HCT116 (cell line): ENCODE measurements at regions not wholly inside any gene's neighbourhood (a gene's known extent, or its start where the extent isn't known, plus 50 kb on each side); places are given as distances from the start of the nearest gene placed in this dataset.

ENCODE experiments used
- ATAC-seq: fragments of 200-7000 bp; cut with Tn5 transposase; 2 replicates; pipeline ENCODE4 v1.9.1; 2020; ENCODE audit warnings: mild to moderate bottlenecking, moderate library complexity
- BruUV-seq: library from RNA; stranded (reverse); fragments of 400-500 nt; replicated peaks from 2 replicates; lab custom pipeline; 2021; lab: Mats Ljungman, UMichigan
- CTCF ChIA-PET: fragments of 300-600 bp; sonication (Branson Sonifier 250); formaldehyde crosslinking; loops from one replicate; lab custom pipeline; 2021; ENCODE audit warnings: antibody characterized with exemption; lab: Charles Lee
- POLR2A ChIA-PET: fragments of 300-600, 350-600 bp; sonication (Branson Sonifier 250); formaldehyde crosslinking; loops from one replicate; lab custom pipeline; 2021; ENCODE audit warnings: antibody characterized with exemption; lab: Charles Lee
- RAD21 ChIA-PET, 2 experiments: fragments of 300-600 bp; sonication (Branson Sonifier 250); formaldehyde crosslinking; loops; one replicate each; lab custom pipeline; 2023; ENCODE audit warnings: low total read pairs in 2 of 2; ENCODE audit not compliant: uncharacterized antibody in 2 of 2, unreplicated experiment in 2 of 2, low non-redundant PET in 1 of 2; lab: Charles Lee
- DNase-seq: peaks from one replicate; pipeline ENCODE4 v3.0.0-alpha.2; 2010; ENCODE audit warnings: low read depth, low spot score
- H2AFZ ChIP-seq: fragments of 200-600 bp; shearing (Covaris generic), sonication (generic); 2 replicates; pipeline ENCODE4 v1.6.1; 2017; ENCODE audit warnings: low read depth, mixed run types, mixed read lengths, antibody characterized with exemption, low read length; ENCODE audit not compliant: poor library complexity, severe bottlenecking
- H3K27ac ChIP-seq: 2 replicates; pipeline ENCODE4 v1.5.1; 2012; ENCODE audit warnings: low read depth, low read length
- H3K27me3 ChIP-seq: fragments of 200-600 bp; sonication (generic); 2 replicates; pipeline ENCODE4 v1.6.1; 2016; ENCODE audit warnings: mixed run types, low read length, mixed read lengths; ENCODE audit not compliant: insufficient read depth
- H3K36me3 ChIP-seq, 2 experiments: fragments of 200-500 bp in 1 of 2; fragments of 200-600 bp in 1 of 2; sonication (Bioruptor generic) in 1 of 2; sonication (generic) in 1 of 2; 2 replicates each; pipeline versions ENCODE4 v1.5.1 to v1.6.1; 2014 to 2016; ENCODE audit warnings: low read length in 2 of 2, inconsistent platforms in 1 of 2, mixed read lengths in 1 of 2, mixed run types in 1 of 2; ENCODE audit not compliant: insufficient read depth in 2 of 2, control insufficient read depth in 1 of 2
- H3K4me1 ChIP-seq, 2 experiments: fragments of 200-600 bp in 1 of 2; sonication (generic) in 1 of 2; 2 replicates each; pipeline versions ENCODE4 v1.5.1 to v1.6.1; 2012 to 2017; ENCODE audit warnings: low read length in 2 of 2, inconsistent platforms in 1 of 2, mild to moderate bottlenecking in 1 of 2, mixed read lengths in 1 of 2, mixed run types in 1 of 2, moderate library complexity in 1 of 2; ENCODE audit not compliant: insufficient read depth in 2 of 2, control insufficient read depth in 1 of 2
- H3K4me2 ChIP-seq: fragments of 200-600 bp; sonication (generic); 2 replicates; pipeline ENCODE4 v1.6.1; 2017; ENCODE audit warnings: mixed run types, low read length, mixed read lengths
- H3K4me3 ChIP-seq, 2 experiments: fragments of 200-600 bp in 1 of 2; sonication (generic) in 1 of 2; replicated peaks in 1 of 2; 2 replicates each; pipeline ENCODE4 v1.5.1; 2011 to 2016; ENCODE audit warnings: low read length in 2 of 2, control low read depth in 1 of 2, low read depth in 1 of 2, mild to moderate bottlenecking in 1 of 2, mixed read lengths in 1 of 2, mixed run types in 1 of 2
- H3K79me2 ChIP-seq: fragments of 200-600 bp; sonication (generic); 2 replicates; pipeline ENCODE4 v1.6.1; 2017; ENCODE audit warnings: mild to moderate bottlenecking, mixed run types, low read length, moderate library complexity, mixed read lengths; ENCODE audit not compliant: insufficient read depth
- H3K9ac ChIP-seq: fragments of 200-600 bp; sonication (generic); 2 replicates; pipeline ENCODE4 v1.6.1; 2016; ENCODE audit warnings: low read length, mixed read lengths
- H3K9me2 ChIP-seq: fragments of 200-600 bp; sonication (generic), shearing (Covaris generic); 2 replicates; pipeline ENCODE4 v1.6.1; 2017; ENCODE audit warnings: mixed run types, mild to moderate bottlenecking, moderate library complexity; ENCODE audit not compliant: insufficient read depth
- H3K9me3 ChIP-seq, 2 experiments: fragments of 200-500 bp in 1 of 2; fragments of 200-600 bp in 1 of 2; sonication (Bioruptor generic) in 1 of 2; sonication (generic) in 1 of 2; 2 replicates each; pipeline ENCODE4 v1.6.1; 2014 to 2017; ENCODE audit warnings: low read length in 2 of 2, mixed read lengths in 2 of 2, inconsistent platforms in 1 of 2, low read depth in 1 of 2, mild to moderate bottlenecking in 1 of 2, mixed run types in 1 of 2, moderate library complexity in 1 of 2; ENCODE audit not compliant: control insufficient read depth in 1 of 2, insufficient read depth in 1 of 2
- H4K20me1 ChIP-seq: fragments of 200-600 bp; sonication (generic), shearing (Covaris generic); 2 replicates; pipeline ENCODE4 v1.6.1; 2017; ENCODE audit warnings: mixed run types, mild to moderate bottlenecking, moderate library complexity; ENCODE audit not compliant: insufficient read depth
- CEBPB ChIP-seq: IDR thresholded peaks from 2 replicates; pipeline ENCODE4 v1.6.1; 2012; ENCODE audit warnings: low read depth
- ELF1 ChIP-seq: IDR thresholded peaks from 2 replicates; pipeline ENCODE4 v1.6.1; 2012; ENCODE audit warnings: low read depth, borderline replicate concordance
- EZH2phosphoT487 ChIP-seq: fragments of 200-600 bp; IDR thresholded peaks from 2 replicates; pipeline ENCODE4 v1.6.1; 2018; ENCODE audit warnings: antibody characterized with exemption, borderline replicate concordance
- JUND ChIP-seq: IDR thresholded peaks from 2 replicates; pipeline ENCODE4 v1.6.1; 2012
- POLR2AphosphoS5 ChIP-seq: IDR thresholded peaks from 2 replicates; pipeline ENCODE4 v1.6.1; 2011; ENCODE audit warnings: mild to moderate bottlenecking, low read depth, low read length, moderate library complexity
- SP1 ChIP-seq: IDR thresholded peaks from 2 replicates; pipeline ENCODE4 v1.6.1; 2012; ENCODE audit warnings: low read depth
- TCF7L2 ChIP-seq: IDR thresholded peaks from 2 replicates; pipeline ENCODE4 v1.7.0; 2011; ENCODE audit warnings: borderline replicate concordance, inconsistent platforms; ENCODE audit not compliant: insufficient read depth, insufficient read length; ENCODE audit errors: extremely low read depth
- ZNF274 ChIP-seq: fragments of 200-500 bp; sonication (Bioruptor generic); IDR thresholded peaks from 2 replicates; pipeline ENCODE4 v1.6.1; 2014; ENCODE audit warnings: mild to moderate bottlenecking, low read depth, low read length, inconsistent platforms
- intact Hi-C: fragments of 100-400 bp; cut with micrococcal nuclease; formaldehyde crosslinking; loops from 2 replicates; pipeline ENCODE4 v1.10.0; 2022
- TF ChIP-seq, protein P1 (sequence below): IDR thresholded peaks from 2 replicates; pipeline ENCODE4 v1.6.1; 2012; ENCODE audit warnings: low read depth
- TF ChIP-seq, protein P2 (sequence below): IDR thresholded peaks from 2 replicates; pipeline ENCODE4 v1.6.1; 2012
- TF ChIP-seq, protein P3 (sequence below): IDR thresholded peaks from 2 replicates; pipeline ENCODE4 v1.6.1; 2011; ENCODE audit warnings: mild to moderate bottlenecking, low read length, moderate library complexity; ENCODE audit not compliant: insufficient replicate concordance; ENCODE audit errors: extremely low read depth

DNA sequence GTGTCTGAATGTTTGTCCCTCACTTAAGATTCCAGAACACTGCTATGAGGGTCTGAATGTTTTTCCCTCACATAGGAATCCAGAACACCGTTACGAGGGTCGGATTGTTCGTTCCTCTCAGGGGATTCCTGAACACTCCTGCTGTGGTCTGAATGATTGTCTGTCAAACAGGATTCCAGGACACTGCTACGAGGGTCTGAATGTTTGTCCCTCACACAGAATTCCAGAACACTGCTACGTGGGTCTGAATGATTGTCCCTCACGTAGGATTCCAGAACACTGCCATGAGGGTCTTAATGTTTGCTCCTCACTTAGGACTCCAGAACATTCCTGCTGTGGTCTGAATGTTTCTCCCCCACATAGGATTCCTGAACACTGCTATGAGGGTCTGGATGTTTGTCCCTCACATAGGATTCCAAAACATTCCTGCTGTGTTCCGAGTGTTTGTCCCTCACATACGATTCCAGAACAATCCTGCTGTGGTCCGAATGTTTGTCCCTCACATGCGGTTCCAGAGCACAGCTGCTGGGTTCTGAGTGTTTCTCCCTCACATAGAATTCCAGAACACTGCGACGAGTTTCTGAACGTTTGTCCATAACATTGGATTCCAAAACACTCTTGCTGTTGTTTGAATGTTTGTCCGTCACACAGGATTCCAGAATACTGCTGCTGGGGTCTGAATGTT, 199.5 kb downstream of the FOXD4L6 start (continued):
- TF ChIP-seq, protein P1, sequence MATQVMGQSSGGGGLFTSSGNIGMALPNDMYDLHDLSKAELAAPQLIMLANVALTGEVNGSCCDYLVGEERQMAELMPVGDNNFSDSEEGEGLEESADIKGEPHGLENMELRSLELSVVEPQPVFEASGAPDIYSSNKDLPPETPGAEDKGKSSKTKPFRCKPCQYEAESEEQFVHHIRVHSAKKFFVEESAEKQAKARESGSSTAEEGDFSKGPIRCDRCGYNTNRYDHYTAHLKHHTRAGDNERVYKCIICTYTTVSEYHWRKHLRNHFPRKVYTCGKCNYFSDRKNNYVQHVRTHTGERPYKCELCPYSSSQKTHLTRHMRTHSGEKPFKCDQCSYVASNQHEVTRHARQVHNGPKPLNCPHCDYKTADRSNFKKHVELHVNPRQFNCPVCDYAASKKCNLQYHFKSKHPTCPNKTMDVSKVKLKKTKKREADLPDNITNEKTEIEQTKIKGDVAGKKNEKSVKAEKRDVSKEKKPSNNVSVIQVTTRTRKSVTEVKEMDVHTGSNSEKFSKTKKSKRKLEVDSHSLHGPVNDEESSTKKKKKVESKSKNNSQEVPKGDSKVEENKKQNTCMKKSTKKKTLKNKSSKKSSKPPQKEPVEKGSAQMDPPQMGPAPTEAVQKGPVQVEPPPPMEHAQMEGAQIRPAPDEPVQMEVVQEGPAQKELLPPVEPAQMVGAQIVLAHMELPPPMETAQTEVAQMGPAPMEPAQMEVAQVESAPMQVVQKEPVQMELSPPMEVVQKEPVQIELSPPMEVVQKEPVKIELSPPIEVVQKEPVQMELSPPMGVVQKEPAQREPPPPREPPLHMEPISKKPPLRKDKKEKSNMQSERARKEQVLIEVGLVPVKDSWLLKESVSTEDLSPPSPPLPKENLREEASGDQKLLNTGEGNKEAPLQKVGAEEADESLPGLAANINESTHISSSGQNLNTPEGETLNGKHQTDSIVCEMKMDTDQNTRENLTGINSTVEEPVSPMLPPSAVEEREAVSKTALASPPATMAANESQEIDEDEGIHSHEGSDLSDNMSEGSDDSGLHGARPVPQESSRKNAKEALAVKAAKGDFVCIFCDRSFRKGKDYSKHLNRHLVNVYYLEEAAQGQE, result no peak
- TF ChIP-seq POLR2AphosphoS5 (no peak), CEBPB (no peak)

DNA sequence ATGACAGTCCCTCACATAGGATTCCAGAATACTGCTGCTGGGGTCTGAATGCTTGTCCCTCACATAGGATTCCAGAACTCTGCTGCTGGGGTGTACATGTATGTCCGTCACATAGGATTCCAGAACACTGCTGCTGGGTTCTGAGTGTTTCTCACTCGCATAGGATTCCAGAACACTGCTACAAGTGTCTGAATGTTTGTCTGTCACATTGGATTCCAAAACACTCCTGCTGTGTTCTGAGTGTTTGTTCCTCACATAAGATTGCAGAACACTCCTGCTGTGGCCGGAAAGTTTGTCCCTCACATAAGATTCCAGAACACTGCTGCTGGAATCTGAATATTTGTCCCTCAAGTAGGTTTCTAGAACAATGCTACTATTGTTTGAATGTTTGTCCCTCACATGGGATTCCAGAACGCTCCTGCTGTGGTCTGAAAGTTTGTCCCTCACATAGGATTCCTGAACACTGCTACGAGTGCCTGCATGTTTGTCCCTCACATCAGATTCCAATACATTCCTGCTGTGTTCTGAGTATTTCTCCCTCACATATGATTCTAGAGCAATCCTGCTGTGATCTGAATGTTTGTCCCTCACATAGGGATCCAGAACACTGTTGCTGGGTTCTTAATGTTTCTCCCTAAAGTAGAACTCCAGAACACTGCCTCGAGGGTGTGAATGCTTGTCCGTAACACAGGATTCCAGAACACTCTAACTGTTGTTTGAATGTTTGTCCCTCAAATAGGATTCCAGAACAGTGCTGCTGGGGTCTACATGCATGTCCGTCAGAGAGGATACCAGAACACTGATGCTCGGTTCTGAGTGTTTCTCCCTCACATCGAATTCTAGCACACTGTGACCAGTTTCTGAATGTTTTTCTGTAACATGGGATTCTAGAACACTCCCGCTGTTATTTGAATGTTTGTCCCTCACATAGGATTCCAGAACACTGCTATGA, 200.4 kb downstream of the FOXD4L6 start:
- ChIA-PET RAD21 (no interaction called here), CTCF (no interaction called here), POLR2A (no interaction called here)
- no peak for DNase-seq
- no peaks in the 10 kb centered on the region for H3K9me3 ChIP-seq
- no peaks in the 10 kb centered on the region for H3K79me2 ChIP-seq
- ATAC-seq, result no peak
- H3K27ac ChIP-seq, result no peak overlapping the region
- H3K9ac ChIP-seq, result no peak overlapping the region
- intact Hi-C loops, result no loop called here
- no TSS peak for BruUV-seq
- no peak overlapping the region for H2AFZ ChIP-seq
- H3K4me3 ChIP-seq, result no peak overlapping the region
- no peak overlapping the region for H3K4me2 ChIP-seq
- H3K9me2 ChIP-seq, result no peaks in the 10 kb centered on the region
- H3K27me3 ChIP-seq, result peaks cover 63% of the 10 kb centered on the region
- TF ChIP-seq SP1 (no peak), EZH2phosphoT487 (no peak), TCF7L2 (no peak), ZNF274 (no peak), CEBPB (no peak), JUND (no peak), ELF1 (no peak)
- TF ChIP-seq, protein P2, sequence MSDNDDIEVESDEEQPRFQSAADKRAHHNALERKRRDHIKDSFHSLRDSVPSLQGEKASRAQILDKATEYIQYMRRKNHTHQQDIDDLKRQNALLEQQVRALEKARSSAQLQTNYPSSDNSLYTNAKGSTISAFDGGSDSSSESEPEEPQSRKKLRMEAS, result no peak
- TF ChIP-seq, protein P1, result no peak
- TF ChIP-seq, protein P3, sequence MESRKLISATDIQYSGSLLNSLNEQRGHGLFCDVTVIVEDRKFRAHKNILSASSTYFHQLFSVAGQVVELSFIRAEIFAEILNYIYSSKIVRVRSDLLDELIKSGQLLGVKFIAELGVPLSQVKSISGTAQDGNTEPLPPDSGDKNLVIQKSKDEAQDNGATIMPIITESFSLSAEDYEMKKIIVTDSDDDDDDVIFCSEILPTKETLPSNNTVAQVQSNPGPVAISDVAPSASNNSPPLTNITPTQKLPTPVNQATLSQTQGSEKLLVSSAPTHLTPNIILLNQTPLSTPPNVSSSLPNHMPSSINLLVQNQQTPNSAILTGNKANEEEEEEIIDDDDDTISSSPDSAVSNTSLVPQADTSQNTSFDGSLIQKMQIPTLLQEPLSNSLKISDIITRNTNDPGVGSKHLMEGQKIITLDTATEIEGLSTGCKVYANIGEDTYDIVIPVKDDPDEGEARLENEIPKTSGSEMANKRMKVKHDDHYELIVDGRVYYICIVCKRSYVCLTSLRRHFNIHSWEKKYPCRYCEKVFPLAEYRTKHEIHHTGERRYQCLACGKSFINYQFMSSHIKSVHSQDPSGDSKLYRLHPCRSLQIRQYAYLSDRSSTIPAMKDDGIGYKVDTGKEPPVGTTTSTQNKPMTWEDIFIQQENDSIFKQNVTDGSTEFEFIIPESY, result no peak
- H3K4me1 ChIP-seq, result no peaks in the 10 kb centered on the region
- no peaks in the 10 kb centered on the region for H4K20me1 ChIP-seq
- H3K36me3 ChIP-seq, result no peaks in the 10 kb centered on the region
